ENCODE measurements at regions not wholly inside any gene's neighbourhood (a gene's known extent, or its start where the extent isn't known, plus 50 kb on each side); places are given as distances from the start of the nearest gene placed in this dataset.

DNA sequence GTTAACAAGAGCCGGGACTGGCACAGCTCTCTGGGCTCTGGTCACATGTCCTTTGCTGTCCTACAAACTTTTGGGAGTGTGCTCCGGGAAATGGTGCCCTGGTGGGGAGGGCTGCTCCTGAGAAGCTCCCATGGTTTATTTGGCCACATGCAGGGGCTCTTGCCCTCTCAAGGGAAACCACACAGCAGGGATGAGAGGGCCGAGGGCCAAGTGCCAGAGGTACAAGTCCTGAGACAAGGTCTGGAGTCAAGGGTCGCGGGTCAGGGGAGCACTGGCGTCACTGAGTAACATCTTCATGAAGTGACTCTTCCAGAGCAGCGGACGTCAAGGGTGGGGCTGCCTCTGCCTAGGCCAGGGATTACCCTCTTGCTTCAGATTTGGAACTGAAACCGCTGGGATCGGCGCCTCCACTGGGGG is 1160.6 kb downstream of the TBC1D22A start:
- Histone ChIP-seq H3K79me2 (ENCODE audit: insufficient read depth, low read length) (no peaks in the 10 kb centered on the region), H3K9me3 (ENCODE audit: control insufficient read depth in 1 of 2, insufficient read depth in 1 of 2, low read depth in 1 of 2, low read length in 2 of 2) (peaks cover 4 to 9% of the 10 kb centered on the region in 2 experiments; a peak in 1 of 4 replicates), H3K9me2 (ENCODE audit: insufficient read depth) (no peaks in the 10 kb centered on the region), H3K27me3 (ENCODE audit: insufficient read depth, low read length) (no peaks in the 10 kb centered on the region), H3K4me2 (ENCODE audit: low read length) (no peak overlapping the region), H3K36me3 (ENCODE audit: control insufficient read depth in 1 of 2, insufficient read depth in 2 of 2, low read length in 2 of 2) (no peaks in the 10 kb centered on the region), H3K9ac (ENCODE audit: low read length) (no peak overlapping the region), H3K4me3 (replicated peaks in 1 of 2; ENCODE audit: low read depth in 1 of 2, low read length in 2 of 2) (no peak overlapping the region), H4K20me1 (ENCODE audit: insufficient read depth) (no peaks in the 10 kb centered on the region), H3K4me1 (ENCODE audit: control insufficient read depth in 1 of 2, insufficient read depth in 2 of 2, low read length in 2 of 2) (no peaks in the 10 kb centered on the region), H2AFZ (ENCODE audit: low read depth, low read length, poor library complexity, severe bottlenecking) (no peak overlapping the region), H3K27ac (ENCODE audit: low read depth, low read length) (no peak overlapping the region)
- intact Hi-C loops (cut with micrococcal nuclease) = no loop called here
- DNase-seq (ENCODE audit: low read depth, low spot score) (no peak), ATAC-seq (no peak)
- CTCF ChIA-PET = no interaction called here
- RAD21 ChIA-PET (ENCODE audit: low non-redundant PET in 1 of 2, low total read pairs in 2 of 2, uncharacterized antibody in 2 of 2, unreplicated experiment in 2 of 2) = no interaction called here
- POLR2A ChIA-PET = no interaction called here
- BruUV-seq (replicated peaks) = no TSS peak
- TF ChIP-seq, protein P1, sequence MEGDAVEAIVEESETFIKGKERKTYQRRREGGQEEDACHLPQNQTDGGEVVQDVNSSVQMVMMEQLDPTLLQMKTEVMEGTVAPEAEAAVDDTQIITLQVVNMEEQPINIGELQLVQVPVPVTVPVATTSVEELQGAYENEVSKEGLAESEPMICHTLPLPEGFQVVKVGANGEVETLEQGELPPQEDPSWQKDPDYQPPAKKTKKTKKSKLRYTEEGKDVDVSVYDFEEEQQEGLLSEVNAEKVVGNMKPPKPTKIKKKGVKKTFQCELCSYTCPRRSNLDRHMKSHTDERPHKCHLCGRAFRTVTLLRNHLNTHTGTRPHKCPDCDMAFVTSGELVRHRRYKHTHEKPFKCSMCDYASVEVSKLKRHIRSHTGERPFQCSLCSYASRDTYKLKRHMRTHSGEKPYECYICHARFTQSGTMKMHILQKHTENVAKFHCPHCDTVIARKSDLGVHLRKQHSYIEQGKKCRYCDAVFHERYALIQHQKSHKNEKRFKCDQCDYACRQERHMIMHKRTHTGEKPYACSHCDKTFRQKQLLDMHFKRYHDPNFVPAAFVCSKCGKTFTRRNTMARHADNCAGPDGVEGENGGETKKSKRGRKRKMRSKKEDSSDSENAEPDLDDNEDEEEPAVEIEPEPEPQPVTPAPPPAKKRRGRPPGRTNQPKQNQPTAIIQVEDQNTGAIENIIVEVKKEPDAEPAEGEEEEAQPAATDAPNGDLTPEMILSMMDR (IDR thresholded peaks at IDR 0.05 in 2 of 3, conservative IDR thresholded peaks at IDR 0.05 in 1 of 3; ENCODE audit: borderline replicate concordance in 1 of 3, insufficient read depth in 1 of 3, low read depth in 2 of 3, low read length in 2 of 3) = no peak
- TF ChIP-seq, protein P2, sequence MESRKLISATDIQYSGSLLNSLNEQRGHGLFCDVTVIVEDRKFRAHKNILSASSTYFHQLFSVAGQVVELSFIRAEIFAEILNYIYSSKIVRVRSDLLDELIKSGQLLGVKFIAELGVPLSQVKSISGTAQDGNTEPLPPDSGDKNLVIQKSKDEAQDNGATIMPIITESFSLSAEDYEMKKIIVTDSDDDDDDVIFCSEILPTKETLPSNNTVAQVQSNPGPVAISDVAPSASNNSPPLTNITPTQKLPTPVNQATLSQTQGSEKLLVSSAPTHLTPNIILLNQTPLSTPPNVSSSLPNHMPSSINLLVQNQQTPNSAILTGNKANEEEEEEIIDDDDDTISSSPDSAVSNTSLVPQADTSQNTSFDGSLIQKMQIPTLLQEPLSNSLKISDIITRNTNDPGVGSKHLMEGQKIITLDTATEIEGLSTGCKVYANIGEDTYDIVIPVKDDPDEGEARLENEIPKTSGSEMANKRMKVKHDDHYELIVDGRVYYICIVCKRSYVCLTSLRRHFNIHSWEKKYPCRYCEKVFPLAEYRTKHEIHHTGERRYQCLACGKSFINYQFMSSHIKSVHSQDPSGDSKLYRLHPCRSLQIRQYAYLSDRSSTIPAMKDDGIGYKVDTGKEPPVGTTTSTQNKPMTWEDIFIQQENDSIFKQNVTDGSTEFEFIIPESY (IDR thresholded peaks at IDR 0.05; ENCODE audit: extremely low read depth, insufficient replicate concordance, low read length) = no peak
- TF ChIP-seq YY1 (IDR thresholded peaks at IDR 0.05; ENCODE audit: extremely low read depth, insufficient replicate concordance, low read depth, low read length) (no peak), SIN3A (IDR thresholded peaks at IDR 0.05; ENCODE audit: low read depth) (no peak), TCF7L2 (IDR thresholded peaks at IDR 0.05; ENCODE audit: borderline replicate concordance, extremely low read depth, insufficient read depth, insufficient read length) (no peak), ELF1 (IDR thresholded peaks at IDR 0.05; ENCODE audit: borderline replicate concordance, low read depth) (no peak), FOSL1 (IDR thresholded peaks at IDR 0.05; ENCODE audit: low read depth) (no peak), SRF (IDR thresholded peaks at IDR 0.05; ENCODE audit: low read depth) (no peak), POLR2AphosphoS5 (IDR thresholded peaks at IDR 0.05; ENCODE audit: low read depth, low read length) (no peak), POLR2A (IDR thresholded peaks at IDR 0.05; ENCODE audit: borderline replicate concordance, extremely low read depth, insufficient read depth, insufficient read length) (no peak), ZFX (IDR thresholded peaks at IDR 0.05) (no peak), JUND (IDR thresholded peaks at IDR 0.05) (no peak), EGR1 (IDR thresholded peaks at IDR 0.05; ENCODE audit: low read depth) (no peak), SP1 (IDR thresholded peaks at IDR 0.05; ENCODE audit: low read depth) (no peak), EZH2phosphoT487 (IDR thresholded peaks at IDR 0.05; ENCODE audit: borderline replicate concordance) (no peak), CEBPB (IDR thresholded peaks at IDR 0.05; ENCODE audit: low read depth) (no peak)
- TF ChIP-seq, protein P3, sequence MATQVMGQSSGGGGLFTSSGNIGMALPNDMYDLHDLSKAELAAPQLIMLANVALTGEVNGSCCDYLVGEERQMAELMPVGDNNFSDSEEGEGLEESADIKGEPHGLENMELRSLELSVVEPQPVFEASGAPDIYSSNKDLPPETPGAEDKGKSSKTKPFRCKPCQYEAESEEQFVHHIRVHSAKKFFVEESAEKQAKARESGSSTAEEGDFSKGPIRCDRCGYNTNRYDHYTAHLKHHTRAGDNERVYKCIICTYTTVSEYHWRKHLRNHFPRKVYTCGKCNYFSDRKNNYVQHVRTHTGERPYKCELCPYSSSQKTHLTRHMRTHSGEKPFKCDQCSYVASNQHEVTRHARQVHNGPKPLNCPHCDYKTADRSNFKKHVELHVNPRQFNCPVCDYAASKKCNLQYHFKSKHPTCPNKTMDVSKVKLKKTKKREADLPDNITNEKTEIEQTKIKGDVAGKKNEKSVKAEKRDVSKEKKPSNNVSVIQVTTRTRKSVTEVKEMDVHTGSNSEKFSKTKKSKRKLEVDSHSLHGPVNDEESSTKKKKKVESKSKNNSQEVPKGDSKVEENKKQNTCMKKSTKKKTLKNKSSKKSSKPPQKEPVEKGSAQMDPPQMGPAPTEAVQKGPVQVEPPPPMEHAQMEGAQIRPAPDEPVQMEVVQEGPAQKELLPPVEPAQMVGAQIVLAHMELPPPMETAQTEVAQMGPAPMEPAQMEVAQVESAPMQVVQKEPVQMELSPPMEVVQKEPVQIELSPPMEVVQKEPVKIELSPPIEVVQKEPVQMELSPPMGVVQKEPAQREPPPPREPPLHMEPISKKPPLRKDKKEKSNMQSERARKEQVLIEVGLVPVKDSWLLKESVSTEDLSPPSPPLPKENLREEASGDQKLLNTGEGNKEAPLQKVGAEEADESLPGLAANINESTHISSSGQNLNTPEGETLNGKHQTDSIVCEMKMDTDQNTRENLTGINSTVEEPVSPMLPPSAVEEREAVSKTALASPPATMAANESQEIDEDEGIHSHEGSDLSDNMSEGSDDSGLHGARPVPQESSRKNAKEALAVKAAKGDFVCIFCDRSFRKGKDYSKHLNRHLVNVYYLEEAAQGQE (IDR thresholded peaks at IDR 0.05; ENCODE audit: low read depth) = no peak
